Keratinocyte (primary cell): ENCODE measurements at regions not wholly inside any gene's neighbourhood (a gene's known extent, or its start where the extent isn't known, plus 50 kb on each side); places are given as distances from the start of the nearest gene placed in this dataset.

Experiments
- DNase-seq: peaks from one replicate; pipeline ENCODE4 v3.0.0-alpha.2; 2011; ENCODE audit warnings: low read depth, missing footprints, low spot score
- FAIRE-seq: peaks from 2 replicates; lab custom pipeline; 2011; peaks lifted over from hg19 to GRCh38; lab: Jason Lieb, UNC
- H2AFZ ChIP-seq: 2 replicates; pipeline ENCODE4 v1.6.0; 2012; ENCODE audit warnings: low read length, control low read depth, inconsistent platforms; ENCODE audit not compliant: control insufficient read depth
- H3K27ac ChIP-seq: 2 replicates; pipeline ENCODE4 v1.5.1; 2011; ENCODE audit warnings: low read length; ENCODE audit not compliant: control insufficient read depth, insufficient read depth
- H3K27me3 ChIP-seq: 3 replicates; pipeline ENCODE4 v1.6.0; 2011; ENCODE audit warnings: low read length; ENCODE audit not compliant: control insufficient read depth, insufficient read depth; ENCODE audit errors: extremely low read depth
- H3K36me3 ChIP-seq, 2 experiments: 2 replicates in 1 of 2; 3 replicates in 1 of 2; pipeline ENCODE4 v1.5.1; 2011; ENCODE audit warnings: low read length in 2 of 2, mild to moderate bottlenecking in 1 of 2; ENCODE audit not compliant: control insufficient read depth in 2 of 2, insufficient read depth in 2 of 2; ENCODE audit errors: extremely low read depth in 1 of 2
- H3K4me1 ChIP-seq: 3 replicates; pipeline ENCODE4 v1.5.1; 2011; ENCODE audit warnings: low read length; ENCODE audit not compliant: control insufficient read depth, insufficient read depth; ENCODE audit errors: extremely low read depth
- H3K4me2 ChIP-seq: 3 replicates; pipeline ENCODE4 v1.6.0; 2011; ENCODE audit warnings: low read depth, low read length; ENCODE audit not compliant: control insufficient read depth, insufficient read depth; ENCODE audit errors: extremely low read depth
- H3K4me3 ChIP-seq, 3 experiments: fragments of 200-600 bp in 1 of 3; sonication (generic) in 1 of 3; 2 replicates in 2 of 3; 3 replicates in 1 of 3; pipeline ENCODE4 v1.5.1; 2011 to 2016; ENCODE audit warnings: low read length in 3 of 3, mild to moderate bottlenecking in 3 of 3, control low read depth in 2 of 3, inconsistent platforms in 1 of 3, low read depth in 1 of 3, mixed read lengths in 1 of 3, mixed run types in 1 of 3, moderate library complexity in 1 of 3; ENCODE audit not compliant: control insufficient read depth in 2 of 3, insufficient read depth in 2 of 3; ENCODE audit errors: extremely low read depth in 1 of 3
- H3K79me2 ChIP-seq: 2 replicates; pipeline ENCODE4 v1.6.0; 2012; ENCODE audit warnings: low read length; ENCODE audit not compliant: control insufficient read depth, insufficient read depth
- H3K9ac ChIP-seq: 3 replicates; pipeline ENCODE4 v1.6.0; 2011; ENCODE audit warnings: low read length; ENCODE audit not compliant: control insufficient read depth, insufficient read depth; ENCODE audit errors: extremely low read depth
- H3K9me1 ChIP-seq: 3 replicates; pipeline ENCODE4 v1.6.0; 2011; ENCODE audit warnings: low read length; ENCODE audit not compliant: control insufficient read depth, insufficient read depth; ENCODE audit errors: extremely low read depth
- H3K9me3 ChIP-seq: 2 replicates; pipeline ENCODE4 v1.5.1; 2012; ENCODE audit warnings: low read depth, low read length; ENCODE audit not compliant: control insufficient read depth
- H4K20me1 ChIP-seq: 3 replicates; pipeline ENCODE4 v1.6.0; 2011; ENCODE audit warnings: low read length; ENCODE audit not compliant: control insufficient read depth, insufficient read depth; ENCODE audit errors: extremely low read depth
- CTCF ChIP-seq, 3 experiments: IDR thresholded peaks in 1 of 3; conservative IDR thresholded peaks in 1 of 3; optimal IDR thresholded peaks in 1 of 3; 2 replicates in 2 of 3; 3 replicates in 1 of 3; pipeline versions ENCODE3 to v1.5.1; 2011; ENCODE audit warnings: low read length in 3 of 3, mild to moderate bottlenecking in 3 of 3, moderate library complexity in 2 of 3, control low read depth in 1 of 3, inconsistent platforms in 1 of 3; ENCODE audit not compliant: insufficient read depth in 2 of 3; ENCODE audit errors: extremely low read depth in 1 of 3
- EZH2 ChIP-seq: IDR thresholded peaks from one replicate; pipeline ENCODE4 v1.6.1; 2012; ENCODE audit warnings: inconsistent platforms, mild to moderate bottlenecking, low read length, moderate library complexity
- dilution Hi-C: fragments of 300-500 bp; cut with MboI; formaldehyde crosslinking; loops from one replicate; pipeline ENCODE4 v1.7.0; 2020; ENCODE audit warnings: low sequenced_read_pairs; ENCODE audit not compliant: extremely low pct_ligation_motif_present

- no peak overlapping the region for H3K27ac ChIP-seq
- no peaks in the 10 kb centered on the region for H3K79me2 ChIP-seq
- no peak overlapping the region for H3K4me2 ChIP-seq
- no peak overlapping the region for H3K9ac ChIP-seq
- H3K9me1 ChIP-seq: no peaks in the 10 kb centered on the region
- FAIRE-seq (no peak), DNase-seq (no peak)
- peaks cover 1% of the 10 kb centered on the region for H3K27me3 ChIP-seq
- H3K9me3 ChIP-seq: no peaks in the 10 kb centered on the region
- H3K36me3 ChIP-seq: no peaks in the 10 kb centered on the region
- dilution Hi-C loops: no loop called here
- H3K4me3 ChIP-seq: no peak overlapping the region
- no peaks in the 10 kb centered on the region for H4K20me1 ChIP-seq
- H2AFZ ChIP-seq: no peak overlapping the region
- TF ChIP-seq EZH2 (no peak), CTCF (optimal IDR thresholded peaks at IDR 0.05 in 1 of 3, IDR thresholded peaks at IDR 0.05 in 1 of 3, conservative IDR thresholded peaks at IDR 0.05 in 1 of 3; ENCODE audit: extremely low read depth in 1 of 3, insufficient read depth in 2 of 3, low read length in 3 of 3) (no peak)
- H3K4me1 ChIP-seq: no peaks in the 10 kb centered on the region
Measured at GRCh38 chr1:36540056-36540455, 57.3 kb upstream of the CSF3R start.

- Histone ChIP-seq H3K27me3 (peaks cover 3% of the 10 kb centered on the region), H3K9ac (no peak overlapping the region), H3K4me2 (no peak overlapping the region), H4K20me1 (no peaks in the 10 kb centered on the region), H2AFZ (no peak overlapping the region), H3K27ac (no peak overlapping the region), H3K9me1 (no peaks in the 10 kb centered on the region), H3K4me3 (no peak overlapping the region), H3K4me1 (no peaks in the 10 kb centered on the region), H3K79me2 (no peaks in the 10 kb centered on the region), H3K36me3 (no peaks in the 10 kb centered on the region), H3K9me3 (no peaks in the 10 kb centered on the region)
- DNase-seq: no peak
- no peak for FAIRE-seq
- TF ChIP-seq CTCF (optimal IDR thresholded peaks at IDR 0.05 in 1 of 3, IDR thresholded peaks at IDR 0.05 in 1 of 3, conservative IDR thresholded peaks at IDR 0.05 in 1 of 3; ENCODE audit: extremely low read depth in 1 of 3, insufficient read depth in 2 of 3, low read length in 3 of 3): no peak
- TF ChIP-seq EZH2: no peak
- dilution Hi-C loops: no loop called here
Measured at GRCh38 chr1:36539526-36539925, 56.8 kb upstream of the CSF3R start.
